ENCODE measurements at regions not wholly inside any gene's neighbourhood (a gene's known extent, or its start where the extent isn't known, plus 50 kb on each side); places are given as distances from the start of the nearest gene placed in this dataset.

GRCh38 chr10:57897611-57898010, 370.1 kb downstream of the IPMK start (continued):
- TF ChIP-seq BCL3 (CRISPR knock-in tag; IDR thresholded peaks at IDR 0.05) (no peak), POGK (CRISPR knock-in tag; conservative IDR thresholded peaks at IDR 0.05) (no peak), ZNF674 (CRISPR knock-in tag; IDR thresholded peaks at IDR 0.05; ENCODE audit: low read depth) (no peak)

GRCh38 chr10:57894361-57894760, 373.3 kb downstream of the IPMK start:
- Histone ChIP-seq H3K4me3 (replicated peaks in 1 of 3; ENCODE audit: insufficient read depth in 1 of 3, low read depth in 2 of 3, low read length in 3 of 3) (no peak overlapping the region), H4K20me1 (ENCODE audit: insufficient read depth, low read length) (no peaks in the 10 kb centered on the region), H3K9ac (ENCODE audit: insufficient read depth, low read depth, low read length) (no peak overlapping the region), H3K79me2 (ENCODE audit: insufficient read depth, low read length) (no peaks in the 10 kb centered on the region), H3K27me3 (ENCODE audit: control insufficient read depth in 1 of 2, insufficient read depth in 2 of 2, low read length in 2 of 2) (no peaks in the 10 kb centered on the region), H3K27ac (ENCODE audit: extremely low read length, insufficient read depth, low read length) (no peak overlapping the region), H2AFZ (ENCODE audit: low read length) (no peak overlapping the region), H3K4me2 (ENCODE audit: low read depth, low read length) (no peak overlapping the region), H3K4me1 (ENCODE audit: insufficient read depth, low read length) (no peaks in the 10 kb centered on the region), H3K36me3 (replicated peaks in 1 of 2; ENCODE audit: control insufficient read depth in 1 of 2, insufficient read depth in 2 of 2, low read length in 2 of 2) (no peaks in the 10 kb centered on the region), H3K9me3 (ENCODE audit: low read length) (no peaks in the 10 kb centered on the region)
- ATAC-seq, result no peak
- POLR2A ChIA-PET, result no interaction called here
- CTCF ChIA-PET (ENCODE audit: low intra/inter-chr PET ratio, low total read pairs), result no interaction called here
- no peak for FAIRE-seq
- DNase-seq (ENCODE audit: low spot score), result no peak
- no TSS peak for BruUV-seq (replicated peaks)
- in situ Hi-C loops (cut with HindIII; ENCODE audit: extremely low pct_ligation_motif_present, low pct_unique_long_range_greater_than_20kb), result no loop called here
- intact Hi-C loops (cut with micrococcal nuclease; ENCODE audit: unreplicated experiment), result no loop called here
- TF ChIP-seq ZSCAN20 (CRISPR knock-in tag; IDR thresholded peaks at IDR 0.05; ENCODE audit: borderline replicate concordance) (no peak), TAF1 (CRISPR knock-in tag; IDR thresholded peaks at IDR 0.05) (no peak), ZNF713 (CRISPR knock-in tag; IDR thresholded peaks at IDR 0.05) (no peak), ARNT (IDR thresholded peaks at IDR 0.05) (no peak), BRCA1 (CRISPR knock-in tag; IDR thresholded peaks at IDR 0.05) (no peak), ZFX (CRISPR knock-in tag; IDR thresholded peaks at IDR 0.05; ENCODE audit: low read depth) (no peak), MEIS2 (CRISPR knock-in tag; IDR thresholded peaks at IDR 0.05) (no peak), ELF1 (CRISPR knock-in tag; IDR thresholded peaks at IDR 0.05) (no peak), PAF1 (CRISPR knock-in tag; IDR thresholded peaks at IDR 0.05) (no peak)
- TF ChIP-seq, protein P1, sequence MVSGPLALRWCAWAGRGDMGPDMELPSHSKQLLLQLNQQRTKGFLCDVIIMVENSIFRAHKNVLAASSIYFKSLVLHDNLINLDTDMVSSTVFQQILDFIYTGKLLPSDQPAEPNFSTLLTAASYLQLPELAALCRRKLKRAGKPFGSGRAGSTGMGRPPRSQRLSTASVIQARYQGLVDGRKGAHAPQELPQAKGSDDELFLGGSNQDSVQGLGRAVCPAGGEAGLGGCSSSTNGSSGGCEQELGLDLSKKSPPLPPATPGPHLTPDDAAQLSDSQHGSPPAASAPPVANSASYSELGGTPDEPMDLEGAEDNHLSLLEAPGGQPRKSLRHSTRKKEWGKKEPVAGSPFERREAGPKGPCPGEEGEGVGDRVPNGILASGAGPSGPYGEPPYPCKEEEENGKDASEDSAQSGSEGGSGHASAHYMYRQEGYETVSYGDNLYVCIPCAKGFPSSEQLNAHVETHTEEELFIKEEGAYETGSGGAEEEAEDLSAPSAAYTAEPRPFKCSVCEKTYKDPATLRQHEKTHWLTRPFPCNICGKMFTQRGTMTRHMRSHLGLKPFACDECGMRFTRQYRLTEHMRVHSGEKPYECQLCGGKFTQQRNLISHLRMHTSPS (CRISPR knock-in tag; IDR thresholded peaks at IDR 0.05; ENCODE audit: low read depth), result no peak
- TF ChIP-seq, protein P2, sequence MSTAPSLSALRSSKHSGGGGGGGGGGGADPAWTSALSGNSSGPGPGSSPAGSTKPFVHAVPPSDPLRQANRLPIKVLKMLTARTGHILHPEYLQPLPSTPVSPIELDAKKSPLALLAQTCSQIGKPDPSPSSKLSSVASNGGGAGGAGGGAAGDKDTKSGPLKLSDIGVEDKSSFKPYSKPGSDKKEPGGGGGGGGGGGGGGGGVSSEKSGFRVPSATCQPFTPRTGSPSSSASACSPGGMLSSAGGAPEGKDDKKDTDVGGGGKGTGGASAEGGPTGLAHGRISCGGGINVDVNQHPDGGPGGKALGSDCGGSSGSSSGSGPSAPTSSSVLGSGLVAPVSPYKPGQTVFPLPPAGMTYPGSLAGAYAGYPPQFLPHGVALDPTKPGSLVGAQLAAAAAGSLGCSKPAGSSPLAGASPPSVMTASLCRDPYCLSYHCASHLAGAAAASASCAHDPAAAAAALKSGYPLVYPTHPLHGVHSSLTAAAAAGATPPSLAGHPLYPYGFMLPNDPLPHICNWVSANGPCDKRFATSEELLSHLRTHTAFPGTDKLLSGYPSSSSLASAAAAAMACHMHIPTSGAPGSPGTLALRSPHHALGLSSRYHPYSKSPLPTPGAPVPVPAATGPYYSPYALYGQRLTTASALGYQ (CRISPR knock-in tag; IDR thresholded peaks at IDR 0.05), result no peak

Data from HepG2 (cell line).